OCI-M1 (cell line): ENCODE measurements at regions not wholly inside any gene's neighbourhood (a gene's known extent, or its start where the extent isn't known, plus 50 kb on each side); places are given as distances from the start of the nearest gene placed in this dataset.
"Not testable (repeated sequence)": the region's sequence is repeated elsewhere in the genome, so short reads cannot be mapped to it uniquely, and the experiment has no call there.

ENCODE experiments used
- DNase-seq: peaks from one replicate; lab custom pipeline; 2025; lab: John Stamatoyannopoulos, UW

DNA sequence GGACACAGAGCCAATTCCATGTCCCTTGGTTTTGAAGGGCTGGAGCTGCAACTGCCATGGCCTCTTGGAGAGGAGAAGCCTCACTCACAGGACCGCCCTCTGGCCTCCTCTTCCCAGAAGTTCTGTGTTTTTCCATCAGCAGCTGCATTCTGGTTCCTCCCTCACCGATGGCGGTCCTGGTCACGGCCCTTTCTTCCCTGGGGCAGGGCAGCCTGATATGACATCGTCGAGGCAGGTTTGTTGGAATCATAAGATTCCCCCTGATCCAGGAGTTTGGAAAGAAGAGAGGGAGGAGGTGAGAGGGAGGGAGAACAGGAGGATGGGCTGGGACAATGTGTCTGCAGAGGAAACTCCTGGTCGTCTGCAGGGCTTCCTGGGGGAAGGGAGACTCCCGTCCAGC is 82.7 kb upstream of the PDZD8 start:
- no peak for DNase-seq

DNA sequence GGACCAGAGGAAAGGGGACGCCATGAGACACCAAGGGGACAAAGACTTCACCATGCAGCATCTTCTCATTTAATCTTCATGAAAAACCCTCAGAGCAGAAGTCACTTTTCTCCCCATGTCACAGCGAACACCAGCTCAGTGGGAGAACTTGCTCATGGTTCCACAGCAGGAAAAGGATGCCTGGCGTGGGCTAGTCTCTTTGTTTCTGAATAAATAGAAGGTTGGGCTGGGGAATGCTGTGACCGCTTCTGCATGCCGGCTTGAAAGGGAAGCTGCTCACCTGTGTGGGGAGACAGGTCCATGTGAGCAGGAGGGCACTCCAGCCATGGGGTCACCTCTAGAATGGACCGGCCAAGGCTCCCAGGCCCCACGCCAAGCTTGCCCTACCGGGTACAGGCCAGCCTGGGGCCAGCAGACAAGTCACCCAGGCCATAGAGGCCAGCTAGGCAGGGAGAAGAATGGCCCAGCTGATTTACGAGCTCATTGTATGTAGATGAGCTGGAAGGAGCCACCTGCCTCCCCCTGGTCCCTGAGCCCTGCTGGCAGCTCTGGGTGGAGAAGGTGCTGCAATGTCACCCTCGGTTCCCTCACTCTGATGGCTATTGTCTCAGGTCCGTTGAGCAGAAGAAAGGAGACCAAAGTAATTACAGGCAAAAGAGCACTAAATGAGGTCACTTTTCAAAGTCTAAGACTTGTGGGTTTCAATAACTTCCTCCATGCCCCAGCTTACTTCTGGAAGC is 82.0 kb upstream of the PDZD8 start:
- no peak for DNase-seq

DNA sequence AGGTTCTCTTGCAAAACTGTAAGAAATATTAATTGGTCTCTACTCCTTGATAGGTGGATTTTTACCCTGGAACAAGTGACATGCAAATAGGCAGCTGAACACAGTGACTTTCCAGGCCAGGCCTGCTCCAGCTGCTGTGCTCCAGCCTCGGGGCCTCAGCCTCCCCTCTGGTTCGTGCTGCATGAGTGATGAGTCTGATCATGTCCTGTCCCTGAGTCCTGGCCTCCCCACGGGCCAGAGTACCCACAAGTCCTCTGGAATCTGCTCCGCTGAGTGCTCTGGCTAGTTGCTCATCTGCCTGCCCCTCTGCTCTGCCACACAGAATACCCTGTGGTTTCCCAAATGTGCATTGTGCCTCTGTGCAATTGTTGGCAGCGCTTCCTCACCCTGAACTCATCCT is 80.1 kb upstream of the PDZD8 start:
- DNase-seq = no peak

- no peak for DNase-seq
Measured at GRCh38 chr10:117454502-117454901, 79.3 kb upstream of the PDZD8 start.

DNA sequence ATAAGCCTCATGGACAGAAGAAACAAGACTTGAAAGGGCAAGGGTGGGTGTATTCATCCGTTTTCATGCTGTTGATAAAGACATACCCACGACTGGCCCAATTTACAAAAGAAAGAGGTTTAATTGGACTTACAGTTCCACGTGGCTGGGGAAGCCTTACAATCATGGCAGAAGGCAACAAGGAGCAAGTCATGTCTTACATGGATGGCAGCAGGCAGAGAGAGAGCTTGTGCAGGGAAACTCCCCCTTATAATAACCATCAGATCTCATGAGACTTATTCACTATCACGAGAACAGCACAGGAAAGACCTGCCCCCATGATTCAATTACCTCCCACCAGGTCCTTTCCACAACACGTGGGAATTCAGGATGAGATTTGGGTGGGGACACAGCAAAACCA is 78.2 kb upstream of the PDZD8 start:
- DNase-seq = not testable (repeated sequence)

DNA sequence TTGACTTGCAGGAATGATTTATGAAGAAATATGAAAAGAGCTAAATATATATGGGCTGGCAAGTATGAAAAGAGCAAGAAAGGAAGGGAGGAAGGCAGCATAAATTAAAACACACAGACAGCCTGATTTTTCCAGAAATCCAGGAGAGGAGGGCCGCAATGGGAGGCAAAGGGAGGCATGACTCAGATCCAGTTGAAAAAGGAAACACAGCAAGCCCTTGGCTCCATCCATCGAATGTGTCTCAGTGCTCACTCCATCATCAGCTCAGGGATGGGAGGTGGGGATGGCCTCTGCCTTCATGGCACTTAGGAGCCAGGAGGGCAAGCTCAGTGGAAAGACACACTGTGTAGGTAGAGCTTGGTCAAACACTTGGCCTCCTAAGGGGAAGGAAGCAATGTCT is 75.7 kb upstream of the PDZD8 start:
- DNase-seq = no peak

DNA sequence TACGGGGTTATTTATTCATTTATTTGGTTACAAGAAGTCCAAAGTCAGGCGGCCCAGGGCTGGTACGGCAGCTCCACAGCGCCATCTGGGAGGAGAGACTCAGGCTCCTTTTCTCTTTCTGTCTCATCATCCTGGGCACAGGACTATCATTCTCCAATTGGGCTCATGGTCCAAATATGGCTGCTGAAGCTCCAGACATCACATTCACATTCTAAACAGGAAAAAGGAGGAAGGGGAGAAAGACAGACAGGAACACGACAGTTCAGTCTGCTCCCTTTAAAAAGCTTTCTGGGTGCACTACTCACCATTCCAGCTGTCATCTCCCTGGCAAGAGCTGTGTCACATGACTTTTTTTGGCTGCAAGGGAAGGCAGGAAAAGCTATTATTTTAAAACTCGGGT is 74.4 kb upstream of the PDZD8 start:
- DNase-seq = peak; percentile 7

DNA sequence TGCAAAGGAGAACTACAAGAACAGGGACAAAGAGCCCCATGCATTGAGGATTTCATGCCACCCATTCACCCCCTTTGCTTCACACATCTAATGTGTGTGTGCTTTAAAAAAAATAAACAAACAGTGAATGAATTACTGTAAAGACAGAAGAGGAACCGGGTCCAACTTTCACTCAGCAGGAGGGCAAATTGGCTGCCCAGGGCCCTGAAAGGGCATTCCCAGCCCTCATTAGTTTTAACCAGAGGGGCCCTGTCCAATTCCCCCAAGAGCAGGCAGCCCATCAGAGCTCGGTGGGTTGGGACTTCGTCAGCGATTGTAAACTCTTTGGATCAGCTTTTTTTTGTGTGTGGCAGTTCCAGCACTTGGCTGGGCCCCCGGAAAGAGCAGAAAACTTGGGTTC is 73.6 kb upstream of the PDZD8 start:
- no peak for DNase-seq

GRCh38 chr10:117445992-117446391 is 70.8 kb upstream of the PDZD8 start:
- DNase-seq = peak; percentile 15

DNA sequence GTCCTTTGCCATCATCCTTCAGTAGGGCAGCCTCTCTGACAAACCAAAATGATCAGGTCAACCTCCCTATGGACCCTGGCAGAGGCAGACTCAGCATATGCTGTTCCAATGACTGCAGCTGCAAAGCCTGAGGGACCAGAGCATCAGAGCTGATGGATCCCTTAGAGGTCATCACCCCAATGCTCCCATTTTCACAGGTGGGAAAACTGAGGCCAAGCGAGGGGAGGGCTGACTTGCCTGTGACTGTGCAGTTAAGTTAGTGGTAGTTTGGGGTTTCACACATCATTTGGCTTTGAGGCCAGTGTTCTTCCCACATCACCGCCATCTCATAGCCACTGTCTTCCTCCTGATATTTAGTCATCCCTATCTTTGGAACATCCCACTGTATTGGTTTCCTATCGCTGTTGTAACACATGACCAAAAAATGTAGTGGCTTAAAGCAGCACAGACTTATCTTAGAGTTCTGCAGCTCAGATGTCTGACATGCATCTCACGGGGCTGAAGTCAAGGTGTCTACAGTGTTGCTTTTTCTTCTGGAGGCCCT is 69.3 kb upstream of the PDZD8 start:
- DNase-seq = no peak

DNA sequence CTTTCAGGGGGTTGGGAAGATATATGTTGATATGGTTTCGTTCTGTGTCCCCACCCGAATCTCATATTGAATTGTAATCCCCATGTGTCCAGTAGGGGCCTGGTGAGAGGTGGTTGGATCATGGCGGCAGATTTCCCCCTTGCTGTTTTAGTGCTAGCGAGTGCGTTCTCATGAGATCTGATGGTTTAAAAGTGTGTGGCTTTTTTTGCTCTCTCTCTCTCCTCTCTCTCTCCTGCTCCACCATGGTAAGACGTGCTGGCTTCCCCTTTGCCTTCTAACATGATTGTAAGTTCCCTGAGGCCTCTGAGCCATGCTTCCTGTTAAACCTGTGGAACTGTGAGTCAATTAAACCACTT is 68.4 kb upstream of the PDZD8 start:
- DNase-seq = no peak

DNA sequence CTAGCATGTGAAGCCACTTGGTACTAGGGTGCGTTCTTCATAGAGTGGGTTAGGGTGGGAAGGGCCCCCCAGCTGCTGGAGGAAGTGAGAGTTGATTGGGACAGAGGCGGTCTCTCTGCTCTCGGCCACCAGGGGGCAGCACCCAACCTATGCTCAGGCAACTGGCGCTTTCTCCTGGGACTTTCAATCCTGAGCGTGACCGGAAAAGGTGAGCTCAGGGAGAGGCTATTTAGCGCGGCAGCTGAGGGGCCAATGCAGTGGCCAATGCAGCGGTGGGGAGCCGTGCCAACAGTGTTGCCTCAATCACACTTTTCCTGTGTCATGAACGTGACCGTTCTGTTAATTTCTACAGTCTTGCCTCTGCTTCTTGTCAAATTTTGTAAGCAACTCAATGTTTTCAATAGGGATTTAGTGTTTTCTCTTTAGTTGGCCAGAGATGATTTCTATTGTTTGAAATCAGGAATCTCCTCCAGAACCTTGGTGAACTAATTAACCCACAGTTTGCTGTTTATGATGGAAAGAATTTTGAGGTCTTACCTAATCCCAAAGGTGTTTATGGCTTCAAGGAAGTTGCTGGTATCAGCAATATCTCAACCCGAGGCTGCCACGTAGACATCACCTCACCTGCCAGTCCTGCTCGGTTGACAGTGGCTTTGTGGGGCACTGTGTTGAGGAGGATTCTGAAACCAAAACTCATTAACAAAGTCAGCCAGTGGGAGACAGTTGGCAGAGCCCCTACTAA is 67.9 kb upstream of the PDZD8 start:
- peak; percentile 47 for DNase-seq

DNA sequence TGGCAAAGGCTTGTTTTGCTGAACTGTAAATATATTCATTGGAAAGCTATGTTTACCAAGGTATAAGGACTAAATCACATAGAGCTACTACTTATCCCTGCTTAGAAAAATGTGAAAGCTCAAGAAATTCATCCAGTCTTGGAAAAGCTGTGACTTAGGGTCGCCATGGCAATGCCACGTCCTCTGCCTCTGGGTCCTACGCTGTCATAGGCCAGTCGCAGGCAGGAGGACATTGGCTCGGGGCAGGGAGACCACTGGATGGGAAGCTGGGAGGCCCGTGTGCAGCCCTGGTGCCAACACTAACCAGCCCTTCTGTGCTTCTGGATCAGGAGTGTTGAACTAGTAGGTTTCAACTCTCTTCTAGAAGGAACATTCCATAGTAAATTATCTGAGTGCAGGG is 67.3 kb upstream of the PDZD8 start:
- DNase-seq = no peak

DNA sequence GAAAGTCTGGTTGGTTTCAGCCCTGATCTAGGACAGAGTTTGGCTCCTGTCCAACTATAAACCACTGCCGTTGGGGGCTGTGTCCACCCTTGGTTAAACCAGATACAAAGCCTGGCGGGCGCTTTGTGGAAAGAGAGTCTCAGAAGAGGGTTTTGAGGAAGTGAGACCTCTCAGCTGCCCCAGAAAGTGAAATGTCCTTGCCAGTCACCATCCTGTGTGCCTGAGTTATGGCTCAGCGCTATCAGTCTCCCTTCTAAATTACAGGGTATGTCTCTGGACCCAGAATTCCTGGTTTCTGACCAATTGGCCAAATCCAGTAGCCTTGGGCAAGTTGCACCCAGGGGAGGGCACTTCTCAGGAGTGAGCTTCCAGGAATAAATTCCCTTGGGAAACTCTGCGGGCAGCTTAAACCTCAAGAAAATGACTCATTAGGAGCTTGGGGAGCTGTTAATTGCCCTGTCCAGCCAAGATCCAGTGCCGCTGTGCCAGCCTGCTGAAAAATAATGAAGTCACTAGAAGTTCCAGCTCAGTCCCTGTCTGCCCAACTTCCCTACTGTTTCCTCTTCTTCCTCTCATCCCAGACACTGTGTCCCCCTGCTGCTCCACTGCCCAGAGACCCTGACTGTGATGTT is 66.7 kb upstream of the PDZD8 start:
- DNase-seq = peak; percentile 93

DNA sequence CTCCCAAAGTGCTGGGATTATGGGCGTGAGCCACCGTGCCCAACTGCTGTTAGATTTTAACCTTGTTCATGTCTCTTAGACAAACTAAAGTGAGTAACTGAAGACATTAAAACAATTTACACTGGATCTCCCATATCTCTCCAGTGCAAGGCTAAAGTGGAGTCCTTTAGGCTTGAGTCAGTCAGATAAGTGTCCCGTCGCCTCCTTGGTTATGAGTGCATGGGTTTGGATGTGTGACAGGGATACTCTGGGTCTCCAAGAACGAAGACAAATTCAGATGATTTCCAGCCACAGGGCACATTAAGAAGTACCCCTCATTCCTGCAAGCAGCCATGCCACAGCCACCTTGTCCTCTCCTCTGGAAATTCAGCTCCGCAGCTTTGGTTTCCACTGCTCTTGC is 66.1 kb upstream of the PDZD8 start:
- peak; percentile 43 for DNase-seq

- no peak for DNase-seq
Measured at GRCh38 chr10:117439243-117439912, 64.1 kb upstream of the PDZD8 start.

DNA sequence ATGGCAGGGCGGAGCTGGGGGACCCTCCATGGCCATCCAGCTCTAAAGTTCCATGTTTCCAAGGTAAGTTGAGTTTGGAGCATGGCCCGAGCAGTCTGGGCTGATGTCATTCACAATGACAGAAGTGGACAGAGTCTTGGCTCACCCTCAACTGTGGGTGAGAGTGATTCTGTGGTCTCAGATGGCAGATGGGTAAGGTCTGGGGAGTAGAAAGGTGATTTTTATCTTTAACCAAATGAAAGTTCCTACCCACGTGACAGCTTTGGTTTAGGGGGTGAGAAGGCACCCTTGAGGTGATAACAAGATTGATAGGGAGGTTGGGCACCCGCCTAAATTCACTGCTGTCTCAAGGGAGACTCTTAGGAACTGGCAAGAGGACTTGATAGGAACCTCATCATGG is 57.6 kb upstream of the PDZD8 start:
- DNase-seq = peak; percentile 36

DNA sequence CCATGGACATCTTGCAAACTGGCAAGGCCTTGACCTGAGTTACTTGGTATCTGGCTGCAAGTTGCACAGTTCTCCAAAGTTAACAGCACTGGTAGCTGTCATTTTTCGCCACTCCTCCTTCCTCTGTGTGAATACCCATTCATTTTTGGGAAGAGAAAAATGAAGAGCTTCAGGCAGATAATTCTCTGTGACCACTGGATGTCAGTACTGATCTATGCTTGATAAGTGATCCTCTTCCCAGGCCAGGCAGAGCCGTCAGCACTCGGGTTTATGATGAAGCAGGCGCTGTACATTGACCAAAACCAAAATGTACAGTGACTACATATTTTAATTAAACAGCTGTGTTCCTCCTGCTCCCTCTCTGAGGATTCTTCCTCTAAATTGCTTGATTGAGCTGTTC is 55.9 kb upstream of the PDZD8 start:
- peak; percentile 89 for DNase-seq

DNA sequence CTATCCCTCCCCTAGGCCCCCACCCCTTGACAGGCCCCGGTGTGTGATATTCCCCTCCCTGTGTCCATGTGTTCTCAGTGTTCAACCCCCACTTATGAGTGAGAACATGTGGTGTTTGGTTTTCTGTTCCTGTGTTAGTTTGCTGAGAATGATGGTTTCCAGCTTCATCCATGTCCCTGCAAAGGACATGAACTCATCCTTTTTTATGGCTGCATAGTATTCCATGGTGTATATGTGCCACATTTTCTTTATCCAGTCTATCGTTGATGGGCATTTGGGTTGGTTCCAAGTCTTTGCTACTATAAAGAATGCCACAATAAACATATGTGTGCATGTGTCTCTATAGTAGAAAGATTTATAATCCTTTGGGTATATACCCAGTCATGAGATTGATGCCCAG is 55.3 kb upstream of the PDZD8 start:
- DNase-seq = not testable (repeated sequence)

DNA sequence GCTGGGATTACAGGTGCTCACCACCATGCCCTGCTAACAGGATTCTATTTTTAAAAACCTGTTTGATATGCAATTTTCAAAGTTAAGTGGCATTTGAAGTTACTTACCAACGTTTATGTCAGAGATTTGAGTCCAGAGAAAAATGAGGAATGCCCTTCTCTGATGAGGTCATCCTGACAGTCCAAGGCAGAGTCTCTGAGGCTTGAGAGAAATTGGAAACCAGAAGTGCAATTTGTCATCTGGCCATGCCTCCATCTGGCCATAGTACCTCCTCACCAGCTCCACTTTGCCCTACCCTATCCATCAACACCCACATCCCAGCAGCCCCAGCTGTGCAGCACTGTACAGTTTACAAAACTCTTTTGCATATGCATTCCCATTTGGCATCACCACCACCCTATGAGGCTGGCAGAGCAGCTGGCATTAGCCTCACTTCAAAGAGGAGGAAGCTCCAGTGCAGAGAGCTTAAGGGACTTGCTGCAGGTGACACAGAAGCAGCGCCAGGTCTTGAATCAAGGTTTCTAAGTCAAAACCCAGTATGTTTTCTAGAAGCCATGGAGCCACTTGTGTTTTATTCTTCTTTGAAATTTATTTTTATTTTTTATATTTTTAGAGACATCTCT is 54.5 kb upstream of the PDZD8 start:
- DNase-seq = no peak

GRCh38 chr10:117427356-117427755 is 52.1 kb upstream of the PDZD8 start:
- DNase-seq = no peak

DNA sequence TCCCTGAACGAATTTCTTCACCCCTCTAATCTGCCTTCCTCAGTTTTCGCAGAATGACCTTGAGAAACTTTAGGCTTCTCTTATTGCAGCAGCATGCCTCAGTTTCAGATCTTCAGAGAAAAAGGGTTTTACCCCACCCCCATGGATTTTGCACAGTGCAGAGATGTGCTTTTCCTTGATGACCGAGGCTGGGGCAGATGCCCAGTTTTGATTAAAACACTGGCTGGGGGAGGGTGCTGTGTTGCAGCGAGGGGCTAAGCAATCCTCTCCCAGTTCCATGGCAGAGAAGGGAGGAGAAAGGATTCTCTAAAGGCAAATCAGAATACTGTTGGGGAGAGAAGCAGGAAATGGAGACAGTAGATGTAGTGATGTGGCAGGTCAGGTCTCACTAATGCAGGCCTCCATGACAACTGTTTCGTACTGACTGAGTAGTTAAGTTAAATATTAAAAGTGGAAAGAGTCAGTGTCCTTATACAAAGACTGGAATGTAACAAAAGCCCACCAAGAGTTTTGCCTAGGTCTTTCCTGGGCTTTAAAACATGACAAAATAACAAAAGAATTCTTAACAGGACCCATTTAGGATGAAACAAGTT is 50.8 kb upstream of the PDZD8 start:
- peak; percentile 55 for DNase-seq
